HEK293 (cell line): ENCODE measurements at regions not wholly inside any gene's neighbourhood (a gene's known extent, or its start where the extent isn't known, plus 50 kb on each side); places are given as distances from the start of the nearest gene placed in this dataset.

Experiments used
- CTCF ChIA-PET: fragments of 350-600 bp; formaldehyde crosslinking; extraction: SDS; loops from one replicate; lab custom pipeline; 2021; ENCODE audit warnings: antibody characterized with exemption; lab: Yijun Ruan, JAX
- POLR2A ChIA-PET: fragments of 300-600 bp; formaldehyde crosslinking; extraction: SDS; loops from one replicate; lab custom pipeline; 2020; ENCODE audit warnings: antibody characterized with exemption, inconsistent platforms; lab: Yijun Ruan, JAX
- H3K27ac ChIP-seq: fragments of 200-500 bp; sonication (Bioruptor generic); 2 replicates; pipeline ENCODE4 v1.5.1; 2014; ENCODE audit warnings: low read depth, low read length, control low read depth, inconsistent platforms; ENCODE audit errors: extremely low read depth
- H3K36me3 ChIP-seq, 2 experiments: fragments of 200-500 bp in 1 of 2; sonication (Bioruptor generic) in 1 of 2; 1 replicate in 1 of 2; 2 replicates in 1 of 2; pipeline ENCODE4 v1.5.1; 2014 to 2017; ENCODE audit warnings: inconsistent platforms in 2 of 2, low read length in 2 of 2; ENCODE audit not compliant: control insufficient read depth in 2 of 2, insufficient read depth in 1 of 2
- H3K4me1 ChIP-seq: fragments of 200-500 bp; sonication (Bioruptor generic); 2 replicates; pipeline ENCODE4 v1.5.1; 2014; ENCODE audit warnings: mild to moderate bottlenecking, low read length, inconsistent platforms; ENCODE audit not compliant: control insufficient read depth, insufficient read depth
- H3K4me3 ChIP-seq: 2 replicates; pipeline ENCODE4 v1.5.1; 2011; ENCODE audit warnings: low read depth, mild to moderate bottlenecking, control low read depth, low read length, moderate library complexity
- H3K9me3 ChIP-seq: fragments of 200-500 bp; sonication (Bioruptor generic); 2 replicates; pipeline ENCODE4 v1.5.1; 2014; ENCODE audit warnings: low read depth, low read length, inconsistent platforms; ENCODE audit not compliant: control insufficient read depth, insufficient read depth
- HOXA7 ChIP-seq: sonication (generic); formaldehyde crosslinking; IDR thresholded peaks from 2 replicates; pipeline ENCODE4 v1.8.1; 2022; ENCODE audit warnings: missing genetic modification reagents, borderline replicate concordance
- KLF1 ChIP-seq: fragments of 450-650 bp; formaldehyde crosslinking; IDR thresholded peaks from 2 replicates; pipeline ENCODE4 v1.5.1; 2016; ENCODE audit warnings: missing biosample characterization, missing genetic modification characterization
- KLF7 ChIP-seq: fragments of 450-650 bp; formaldehyde crosslinking; IDR thresholded peaks from 2 replicates; pipeline ENCODE4 v1.5.1; 2016; ENCODE audit warnings: missing biosample characterization, missing genetic modification characterization, borderline replicate concordance
- KLF9 ChIP-seq: fragments of 450-650 bp; formaldehyde crosslinking; IDR thresholded peaks from 2 replicates; pipeline ENCODE4 v1.5.1; 2016; ENCODE audit warnings: missing biosample characterization, missing genetic modification characterization, low read depth
- SETDB1 ChIP-seq: IDR thresholded peaks from one replicate; pipeline ENCODE4 v1.6.1; 2017; ENCODE audit warnings: mild to moderate bottlenecking, low read length, moderate library complexity, mixed read lengths; ENCODE audit not compliant: insufficient read length
- TCF7L2 ChIP-seq: IDR thresholded peaks from 2 replicates; pipeline ENCODE4 v1.6.1; 2011; ENCODE audit warnings: low read depth, mild to moderate bottlenecking, inconsistent platforms, low read length, moderate library complexity, borderline replicate concordance
- TRIM28 ChIP-seq: IDR thresholded peaks from 2 replicates; pipeline ENCODE4 v1.6.1; 2011; ENCODE audit warnings: low read length, control low read depth, borderline replicate concordance
- TSHZ1 ChIP-seq: fragments of 450-650 bp; formaldehyde crosslinking; IDR thresholded peaks from 2 replicates; pipeline ENCODE4 v1.5.1; 2016; ENCODE audit warnings: missing biosample characterization, missing genetic modification characterization, borderline replicate concordance
- ZBTB21 ChIP-seq: fragments of 450-650 bp; formaldehyde crosslinking; IDR thresholded peaks from 2 replicates; pipeline ENCODE4 v1.5.1; 2017; ENCODE audit warnings: missing biosample characterization, missing genetic modification characterization
- ZBTB8A ChIP-seq: fragments of 450-650 bp; formaldehyde crosslinking; IDR thresholded peaks from 2 replicates; pipeline ENCODE4 v1.5.1; 2016; ENCODE audit warnings: missing biosample characterization, missing genetic modification characterization
- ZFP69B ChIP-seq: fragments of 450-650 bp; formaldehyde crosslinking; IDR thresholded peaks from 2 replicates; pipeline ENCODE4 v1.5.1; 2016; ENCODE audit warnings: missing biosample characterization, missing genetic modification characterization
- ZNF184 ChIP-seq: fragments of 450-650 bp; IDR thresholded peaks from 2 replicates; pipeline ENCODE4 v1.5.1; 2018; ENCODE audit warnings: missing biosample characterization, mild to moderate bottlenecking, missing genetic modification characterization
- ZNF239 ChIP-seq: fragments of 450-650 bp; formaldehyde crosslinking; IDR thresholded peaks from 2 replicates; pipeline ENCODE4 v1.5.1; 2016; ENCODE audit warnings: missing biosample characterization, missing genetic modification characterization
- ZNF354C ChIP-seq: fragments of 450-650 bp; formaldehyde crosslinking; IDR thresholded peaks from 2 replicates; pipeline ENCODE4 v1.5.1; 2016; ENCODE audit warnings: missing biosample characterization, missing genetic modification characterization, low read depth, borderline replicate concordance
- ZNF473 ChIP-seq: fragments of 450-650 bp; formaldehyde crosslinking; IDR thresholded peaks from 2 replicates; pipeline ENCODE4 v1.5.1; 2017; ENCODE audit warnings: missing biosample characterization, missing genetic modification characterization
- ZNF510 ChIP-seq: fragments of 450-650 bp; formaldehyde crosslinking; IDR thresholded peaks from 2 replicates; pipeline ENCODE4 v1.5.1; 2018; ENCODE audit warnings: mild to moderate bottlenecking, missing genetic modification characterization, missing biosample characterization; ENCODE audit not compliant: insufficient replicate concordance
- ZNF585B ChIP-seq: fragments of 450-650 bp; formaldehyde crosslinking; IDR thresholded peaks from 2 replicates; pipeline ENCODE4 v1.5.1; 2016; ENCODE audit warnings: missing biosample characterization, missing genetic modification characterization
- ZNF658 ChIP-seq: fragments of 450-650 bp; formaldehyde crosslinking; IDR thresholded peaks from 2 replicates; pipeline ENCODE4; 2016; ENCODE audit warnings: missing biosample characterization, missing genetic modification characterization
- ZNF670 ChIP-seq: fragments of 450-650 bp; formaldehyde crosslinking; IDR thresholded peaks from 2 replicates; pipeline ENCODE4 v1.5.1; 2016; ENCODE audit warnings: missing biosample characterization, missing genetic modification characterization, low read depth
- ZNF76 ChIP-seq: fragments of 450-650 bp; formaldehyde crosslinking; IDR thresholded peaks from 2 replicates; pipeline ENCODE4; 2016; ENCODE audit warnings: low read depth, missing biosample characterization, missing genetic modification characterization, borderline replicate concordance
- TF ChIP-seq, protein P1 (sequence below): fragments of 450-650 bp; formaldehyde crosslinking; IDR thresholded peaks from 2 replicates; pipeline ENCODE4 v1.5.1; 2016; ENCODE audit warnings: missing biosample characterization, missing genetic modification characterization

GRCh38 chr4:125421547-125421946 is 106.8 kb downstream of the FAT4 start:
- Histone ChIP-seq H3K36me3 (peaks cover 0 to 1% of the 10 kb centered on the region in 2 experiments; a peak in 1 of 3 replicates), H3K27ac (no peak overlapping the region), H3K4me1 (peaks cover 4% of the 10 kb centered on the region; the same call in 1 of the 2 replicates), H3K4me3 (no peak overlapping the region), H3K9me3 (no peaks in the 10 kb centered on the region)
- ChIA-PET POLR2A (no interaction called here), CTCF (no interaction called here)
- TF ChIP-seq ZNF76 (tag by site-specific recombination) (no peak), TCF7L2 (no peak), ZNF670 (tag by site-specific recombination) (no peak), HOXA7 (CRISPR knock-in tag) (no peak), ZNF184 (tag by site-specific recombination) (no peak)

DNA sequence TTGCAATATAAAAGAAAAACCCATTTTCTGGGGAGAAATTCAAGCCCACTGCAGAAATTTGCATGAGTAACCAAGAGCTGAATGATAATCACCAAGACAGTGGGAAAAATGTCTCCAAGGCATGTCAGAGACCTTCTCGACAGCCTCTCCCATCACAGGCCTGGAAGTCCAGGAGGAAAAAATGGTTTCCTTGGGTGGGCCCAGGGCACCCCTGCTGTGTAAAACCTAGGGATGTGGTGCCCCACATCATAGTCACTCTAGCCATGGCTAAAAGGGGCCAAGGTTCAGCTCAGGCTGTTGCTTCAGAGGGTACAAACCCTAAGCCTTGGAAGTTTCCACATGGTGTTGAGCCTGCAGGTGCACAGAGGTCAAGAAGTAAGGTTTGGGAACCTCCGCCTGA is 108.4 kb downstream of the FAT4 start:
- peaks cover 4% of the 10 kb centered on the region; the same call in 1 of the 2 replicates for H3K4me1 ChIP-seq
- H3K27ac ChIP-seq, result no peak overlapping the region
- TF ChIP-seq ZNF585B (tag by site-specific recombination), result peak; percentile 93
- peak; percentile 44 for TF ChIP-seq SETDB1
- TF ChIP-seq TRIM28, result 0 out of 2 replicates have a peak, but pooled peaks have one; percentile 14
- no peak for TF ChIP-seq ZNF658 (tag by site-specific recombination)
- no peak for TF ChIP-seq ZFP69B (tag by site-specific recombination)
- H3K4me3 ChIP-seq, result no peak overlapping the region
- no peaks in the 10 kb centered on the region for H3K36me3 ChIP-seq
- ChIA-PET CTCF (no interaction called here), POLR2A (no interaction called here)
- no peaks in the 10 kb centered on the region for H3K9me3 ChIP-seq

GRCh38 chr4:125428832-125429231 is 114.1 kb downstream of the FAT4 start:
- no peak overlapping the region for H3K27ac ChIP-seq
- TF ChIP-seq ZNF239, result no peak
- H3K9me3 ChIP-seq, result no peaks in the 10 kb centered on the region
- no peak overlapping the region for H3K4me3 ChIP-seq
- H3K36me3 ChIP-seq, result no peaks in the 10 kb centered on the region
- no peaks in the 10 kb centered on the region for H3K4me1 ChIP-seq
- ChIA-PET CTCF (no interaction called here), POLR2A (no interaction called here)

DNA sequence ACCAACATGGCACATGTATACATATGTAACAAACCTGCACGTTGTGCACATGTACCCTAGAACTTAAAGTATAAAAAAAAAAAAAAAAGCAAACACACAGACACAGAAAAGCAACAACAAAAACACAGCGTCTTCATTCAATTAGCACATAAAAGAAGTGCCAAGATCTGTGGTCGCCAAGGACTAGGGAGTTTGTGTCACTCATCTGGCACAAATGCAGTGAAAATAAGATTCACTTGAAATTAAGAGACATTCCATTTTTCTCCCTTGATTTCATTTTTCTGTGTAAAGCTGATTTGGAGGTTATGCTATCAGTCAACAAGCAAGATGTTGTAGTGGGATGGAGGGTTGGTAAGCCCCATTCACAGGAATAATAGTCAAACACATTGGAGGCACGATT is 115.3 kb downstream of the FAT4 start:
- Histone ChIP-seq H3K27ac (no peak overlapping the region), H3K36me3 (no peaks in the 10 kb centered on the region), H3K9me3 (no peaks in the 10 kb centered on the region), H3K4me1 (no peaks in the 10 kb centered on the region), H3K4me3 (no peak overlapping the region)
- ChIA-PET POLR2A (no interaction called here), CTCF (no interaction called here)
- TF ChIP-seq KLF7 (tag by site-specific recombination), result no peak
- TF ChIP-seq ZBTB8A (tag by site-specific recombination), result no peak
- TF ChIP-seq ZNF473 (tag by site-specific recombination), result no peak
- no peak for TF ChIP-seq ZNF510 (tag by site-specific recombination)
- no peak for TF ChIP-seq ZNF354C
- TF ChIP-seq KLF9 (tag by site-specific recombination), result no peak
- no peak for TF ChIP-seq ZBTB21 (tag by site-specific recombination)
- no peak for TF ChIP-seq KLF1
- TF ChIP-seq, protein P1, sequence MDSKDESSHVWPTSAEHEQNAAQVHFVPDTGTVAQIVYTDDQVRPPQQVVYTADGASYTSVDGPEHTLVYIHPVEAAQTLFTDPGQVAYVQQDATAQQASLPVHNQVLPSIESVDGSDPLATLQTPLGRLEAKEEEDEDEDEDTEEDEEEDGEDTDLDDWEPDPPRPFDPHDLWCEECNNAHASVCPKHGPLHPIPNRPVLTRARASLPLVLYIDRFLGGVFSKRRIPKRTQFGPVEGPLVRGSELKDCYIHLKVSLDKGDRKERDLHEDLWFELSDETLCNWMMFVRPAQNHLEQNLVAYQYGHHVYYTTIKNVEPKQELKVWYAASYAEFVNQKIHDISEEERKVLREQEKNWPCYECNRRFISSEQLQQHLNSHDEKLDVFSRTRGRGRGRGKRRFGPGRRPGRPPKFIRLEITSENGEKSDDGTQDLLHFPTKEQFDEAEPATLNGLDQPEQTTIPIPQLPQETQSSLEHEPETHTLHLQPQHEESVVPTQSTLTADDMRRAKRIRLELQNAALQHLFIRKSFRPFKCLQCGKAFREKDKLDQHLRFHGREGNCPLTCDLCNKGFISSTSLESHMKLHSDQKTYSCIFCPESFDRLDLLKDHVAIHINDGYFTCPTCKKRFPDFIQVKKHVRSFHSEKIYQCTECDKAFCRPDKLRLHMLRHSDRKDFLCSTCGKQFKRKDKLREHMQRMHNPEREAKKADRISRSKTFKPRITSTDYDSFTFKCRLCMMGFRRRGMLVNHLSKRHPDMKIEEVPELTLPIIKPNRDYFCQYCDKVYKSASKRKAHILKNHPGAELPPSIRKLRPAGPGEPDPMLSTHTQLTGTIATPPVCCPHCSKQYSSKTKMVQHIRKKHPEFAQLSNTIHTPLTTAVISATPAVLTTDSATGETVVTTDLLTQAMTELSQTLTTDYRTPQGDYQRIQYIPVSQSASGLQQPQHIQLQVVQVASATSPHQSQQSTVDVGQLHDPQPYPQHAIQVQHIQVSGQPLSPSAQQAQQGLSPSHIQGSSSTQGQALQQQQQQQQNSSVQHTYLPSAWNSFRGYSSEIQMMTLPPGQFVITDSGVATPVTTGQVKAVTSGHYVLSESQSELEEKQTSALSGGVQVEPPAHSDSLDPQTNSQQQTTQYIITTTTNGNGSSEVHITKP (tag by site-specific recombination), result no peak
- TF ChIP-seq TSHZ1 (tag by site-specific recombination), result no peak
